GM18867 (cell line): ENCODE measurements at regions not wholly inside any gene's neighbourhood (a gene's known extent, or its start where the extent isn't known, plus 50 kb on each side); places are given as distances from the start of the nearest gene placed in this dataset.
"Not testable (repeated sequence)": the region's sequence is repeated elsewhere in the genome, so short reads cannot be mapped to it uniquely, and the experiment has no call there.

Experiments used
- ATAC-seq: cut with Tn5 transposase; IDR thresholded peaks from one replicate; pipeline ENCODE4 v1.9.1; 2021; ENCODE audit warnings: mild to moderate bottlenecking, moderate library complexity; ENCODE audit not compliant: unreplicated experiment

DNA sequence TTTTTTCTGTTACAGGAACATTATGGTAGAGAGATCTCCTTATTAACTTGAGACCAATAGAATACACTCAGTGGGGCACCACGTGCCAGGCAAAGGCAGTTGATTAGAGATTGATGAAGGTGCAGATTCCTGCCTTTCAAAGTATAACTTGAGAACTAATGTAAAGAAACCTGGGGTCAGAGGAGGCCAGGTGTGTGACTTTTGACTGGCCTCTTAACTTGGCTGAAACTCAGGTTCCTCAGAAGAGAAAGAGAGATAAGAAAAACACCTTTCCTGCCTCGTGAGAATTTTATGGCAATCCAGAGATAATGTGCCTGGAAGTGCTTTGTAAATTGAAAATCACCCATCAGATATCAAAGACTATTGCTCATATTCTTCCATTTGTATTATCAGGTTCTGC, 110.7 kb upstream of the GZMB start:
- no peak for ATAC-seq

DNA sequence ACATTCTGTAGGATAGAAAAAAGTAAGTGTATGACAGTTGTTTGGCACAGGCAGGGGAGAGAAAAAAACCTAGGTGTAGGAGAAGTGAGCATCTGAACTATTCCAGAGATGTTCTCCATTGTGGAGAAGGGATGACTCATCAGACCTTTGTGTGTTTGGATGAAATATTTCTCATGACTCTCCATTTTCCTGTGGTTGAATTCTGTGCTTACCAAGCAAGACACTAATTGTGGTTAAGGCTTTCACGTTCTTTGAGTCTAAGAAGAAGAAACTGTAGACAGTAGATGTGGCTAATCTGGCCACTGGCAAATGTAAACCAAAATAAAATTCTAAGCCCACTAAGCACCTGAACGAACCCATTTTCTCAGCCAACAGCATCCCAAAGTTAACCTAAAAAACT, 107.9 kb upstream of the GZMB start:
- no peak for ATAC-seq

DNA sequence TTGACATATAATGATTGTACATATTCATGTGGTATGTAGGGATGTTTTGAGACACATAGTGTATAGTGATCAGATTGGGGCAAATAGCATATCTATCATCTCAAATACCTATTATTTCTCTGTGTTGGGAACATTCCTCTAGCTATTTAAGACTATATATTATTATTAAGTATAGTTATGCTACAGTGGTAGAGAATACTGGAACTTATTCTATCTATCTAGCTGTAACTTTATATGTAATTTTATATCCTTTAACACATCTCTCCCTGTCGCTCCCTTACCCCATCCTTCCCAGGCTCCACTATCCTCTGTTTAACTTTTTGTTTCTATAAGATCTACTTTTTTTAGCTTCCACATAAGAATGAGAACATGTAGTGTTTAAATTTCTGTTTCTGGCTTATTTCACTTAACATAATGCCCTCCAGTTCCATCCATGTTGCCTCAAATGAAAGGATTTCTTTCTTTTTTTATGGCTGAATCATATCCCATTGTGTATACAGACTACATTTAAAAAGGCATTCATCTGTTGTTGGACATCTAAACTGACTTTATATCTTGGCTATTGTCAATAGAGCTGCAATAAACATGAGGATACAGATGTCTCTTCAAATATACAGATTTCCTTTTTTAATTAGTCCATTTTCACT, 102.1 kb upstream of the GZMB start:
- no peak for ATAC-seq

DNA sequence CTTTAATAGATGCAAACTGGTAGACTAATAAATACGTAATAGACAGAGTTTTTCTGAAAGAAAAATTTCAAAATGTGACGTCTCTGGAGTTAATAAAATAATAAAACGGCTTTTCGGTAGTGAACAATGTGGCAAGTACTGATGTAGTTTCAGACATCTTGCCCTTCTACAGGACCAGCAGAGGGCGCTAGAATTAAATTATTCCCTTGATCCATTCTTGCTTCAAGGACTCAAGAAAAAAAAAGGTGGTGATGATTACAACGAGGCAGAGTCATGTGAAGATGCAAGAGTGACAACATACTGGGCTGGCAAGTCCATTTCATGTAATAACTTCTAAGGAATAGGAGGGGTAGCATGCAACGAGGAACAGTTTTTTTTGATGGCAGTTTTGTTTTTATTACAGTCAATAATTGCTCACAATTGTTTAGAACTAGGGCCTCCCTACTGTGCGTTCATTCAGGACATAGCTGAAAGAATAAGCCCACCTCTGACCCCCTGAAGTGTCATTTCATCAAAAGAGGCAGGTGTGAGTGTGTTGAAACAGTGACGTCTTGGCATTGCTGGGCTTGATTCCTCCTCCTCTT, 101.0 kb upstream of the GZMB start:
- ATAC-seq: peak; percentile 66

DNA sequence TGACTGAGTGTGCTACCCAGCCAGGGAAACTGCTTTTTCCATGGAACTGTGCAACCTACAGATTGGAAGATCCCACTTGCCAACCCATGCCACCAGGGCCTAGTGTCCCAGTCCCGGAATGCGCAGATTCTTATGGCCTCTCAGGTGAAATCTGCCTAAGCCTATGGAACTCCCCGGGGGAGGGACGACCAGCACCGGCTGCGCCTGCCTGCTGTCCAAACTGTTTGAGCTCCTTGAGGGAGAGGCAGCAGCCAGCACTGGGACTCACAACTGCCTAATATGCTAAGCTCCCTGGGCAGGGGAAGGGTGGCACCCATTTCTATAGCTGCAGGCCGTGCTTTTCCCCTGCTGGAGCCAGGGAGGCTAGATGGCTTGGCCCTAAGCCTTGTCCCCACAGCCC, 92.5 kb upstream of the GZMB start:
- no peak for ATAC-seq

DNA sequence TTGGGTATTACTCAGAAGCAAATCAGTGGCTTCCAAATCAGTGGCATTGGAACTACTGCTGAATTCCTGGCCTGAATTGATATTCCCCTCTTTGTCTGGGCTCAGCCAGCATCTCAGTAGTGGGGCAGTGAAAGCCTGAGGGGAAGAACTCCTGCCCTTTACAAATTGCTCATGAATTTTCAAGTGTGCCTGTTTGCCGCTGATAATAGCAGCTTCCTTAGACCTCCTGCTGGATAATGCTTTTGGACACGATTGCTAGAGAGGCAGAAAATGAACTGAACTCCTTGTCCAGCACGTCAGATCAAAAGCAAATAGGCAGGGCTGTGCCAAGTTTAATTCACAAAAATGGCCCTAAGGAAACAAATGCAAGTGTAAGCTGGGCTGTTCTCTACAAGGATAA, 91.3 kb upstream of the GZMB start:
- no peak for ATAC-seq

DNA sequence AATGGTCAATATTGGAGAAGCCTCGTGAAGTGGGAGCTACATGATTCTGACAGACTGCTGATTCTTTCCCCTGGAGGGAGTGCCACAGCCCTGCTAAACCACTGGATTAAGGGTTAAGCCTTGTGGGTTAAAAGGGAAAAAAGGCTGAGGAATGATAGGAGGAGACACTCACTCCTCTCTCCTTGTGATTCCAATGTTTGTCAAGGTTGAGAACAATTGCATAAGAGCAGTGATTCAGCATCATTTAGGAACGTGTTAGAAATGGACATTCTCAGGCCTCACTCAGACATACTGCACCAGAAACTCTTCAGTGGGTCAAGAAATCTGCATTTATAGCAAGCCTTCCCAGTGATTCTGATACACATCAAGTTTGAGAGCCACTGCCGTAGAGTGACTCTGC, 87.8 kb upstream of the GZMB start:
- ATAC-seq: no peak

DNA sequence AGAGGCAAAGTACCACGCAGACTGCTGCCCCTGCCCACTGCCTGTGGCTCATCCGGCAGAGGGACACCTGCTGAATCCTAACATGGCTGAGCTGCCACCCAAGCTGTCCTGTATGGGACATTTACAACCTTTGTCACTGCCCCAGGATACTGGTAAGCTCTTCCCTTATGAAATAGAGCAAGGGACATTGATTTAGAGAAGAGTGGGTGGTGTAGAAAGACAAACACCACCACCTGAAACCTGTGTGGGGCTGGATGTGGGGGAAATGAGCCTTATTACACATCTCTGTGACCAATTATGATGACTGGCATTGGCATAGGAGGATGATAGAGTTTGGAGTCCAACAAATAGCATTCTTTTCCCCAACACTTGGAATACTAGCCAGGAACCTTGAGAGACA, 81.2 kb upstream of the GZMB start:
- ATAC-seq: no peak

DNA sequence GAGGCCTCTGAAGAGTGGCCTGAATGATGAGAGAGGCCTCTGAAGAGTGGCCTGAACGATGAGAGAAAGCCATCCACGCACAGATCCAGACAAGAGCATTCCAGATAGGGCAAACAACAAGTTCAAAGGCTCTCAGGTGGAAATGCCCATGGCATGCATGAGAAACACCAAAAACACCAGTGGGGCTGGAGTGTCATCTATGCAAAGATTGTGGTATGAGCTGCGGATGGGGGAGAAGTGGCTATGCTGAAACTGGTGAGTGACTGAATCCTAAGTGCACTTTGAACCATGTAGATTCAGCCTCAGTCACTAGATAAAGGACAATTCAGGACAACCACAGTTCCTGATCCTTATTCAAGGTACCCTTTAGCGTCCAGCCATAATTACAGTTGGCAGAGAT, 79.4 kb upstream of the GZMB start:
- ATAC-seq: peak; percentile 86

DNA sequence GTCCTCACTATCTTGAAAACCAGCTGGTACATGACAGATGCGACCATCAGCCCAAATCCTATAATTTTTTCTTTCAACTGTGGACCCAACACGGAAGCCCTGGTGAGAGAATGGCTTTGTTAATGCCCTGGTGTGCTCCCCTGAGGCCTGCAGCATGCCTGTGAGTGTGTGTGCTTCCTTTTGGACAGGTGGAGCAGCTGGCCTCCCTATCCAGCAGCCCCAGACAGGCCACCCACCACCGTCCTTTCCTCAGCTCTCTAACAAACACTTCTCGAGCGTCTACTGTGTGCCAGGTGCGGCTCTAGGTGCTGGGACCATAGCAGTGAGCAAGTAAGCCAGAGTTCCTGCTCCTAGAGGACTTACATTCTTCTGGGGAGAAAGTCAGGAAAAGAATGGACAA, 78.9 kb upstream of the GZMB start:
- no peak for ATAC-seq

DNA sequence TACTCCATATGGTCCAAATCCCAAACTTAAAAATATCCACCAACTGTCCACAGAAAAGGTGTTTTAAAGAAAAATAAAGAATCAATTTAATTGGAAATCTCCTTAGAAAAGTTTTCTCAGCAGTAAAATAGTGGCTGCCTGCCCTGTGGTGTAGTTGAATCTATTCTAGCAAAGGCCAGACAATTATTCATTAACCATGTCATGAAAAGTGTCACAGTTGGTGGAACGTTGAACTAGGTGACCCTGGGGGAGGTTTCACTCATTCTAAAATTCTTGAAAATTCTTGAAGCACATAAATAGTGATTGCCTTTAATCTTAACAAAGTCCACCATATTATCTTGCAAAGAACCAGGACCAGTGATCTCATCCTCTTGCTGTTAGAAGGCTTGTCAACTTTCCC, 78.4 kb upstream of the GZMB start:
- ATAC-seq: no peak

DNA sequence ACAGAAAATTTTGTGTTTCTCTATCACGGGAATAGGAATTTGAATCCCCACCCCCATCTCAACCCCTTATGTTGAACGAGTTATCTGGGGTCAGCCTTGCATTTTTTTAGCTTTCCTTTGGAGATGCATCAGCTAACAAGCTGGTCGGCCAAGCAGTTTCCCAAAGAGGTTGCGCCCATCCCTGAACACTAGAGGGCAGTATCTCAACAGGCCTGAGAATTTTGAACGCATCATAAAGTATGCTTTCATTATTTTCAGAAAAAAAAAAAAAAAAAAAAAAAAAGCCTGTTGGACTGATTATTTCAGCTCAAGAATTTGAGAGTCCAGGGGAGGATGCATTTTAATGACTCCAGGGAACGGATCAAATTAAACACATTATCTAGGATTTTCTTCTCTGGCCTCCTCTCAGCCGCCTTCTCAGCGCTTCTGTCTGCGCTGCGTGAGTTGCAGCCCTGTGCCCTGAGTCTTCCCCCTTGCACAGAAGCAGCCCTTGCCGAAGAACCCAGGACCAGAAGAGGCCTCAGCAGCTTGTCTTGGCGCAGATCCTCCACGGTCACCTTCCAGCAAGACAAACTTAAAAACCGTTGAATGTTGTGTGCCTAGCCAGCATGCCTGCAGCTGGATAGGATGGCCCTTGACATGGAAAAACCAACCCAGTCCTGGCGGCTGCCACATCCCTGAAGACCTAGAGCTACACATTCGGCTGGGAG, 76.6 kb upstream of the GZMB start:
- ATAC-seq: peak; percentile 35

DNA sequence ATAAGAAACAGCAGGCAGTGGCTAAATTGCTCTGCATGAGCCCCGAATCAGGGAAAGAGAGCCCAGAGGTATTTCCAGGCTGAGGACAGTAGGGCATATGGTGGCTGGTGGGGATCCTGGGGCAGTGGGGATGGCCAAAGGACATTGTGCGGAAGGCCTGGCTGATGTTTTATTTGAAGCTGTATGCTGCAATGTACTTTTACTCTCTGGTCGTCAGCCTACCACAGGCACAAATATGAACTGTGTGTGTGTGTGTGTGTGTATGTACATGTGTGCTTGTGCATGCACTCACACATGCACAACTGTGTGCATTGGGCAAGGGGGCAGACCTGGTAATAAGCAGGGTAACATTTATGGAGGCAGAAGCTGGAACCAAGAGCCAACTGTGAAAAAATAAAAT, 74.7 kb upstream of the GZMB start:
- ATAC-seq: no peak

DNA sequence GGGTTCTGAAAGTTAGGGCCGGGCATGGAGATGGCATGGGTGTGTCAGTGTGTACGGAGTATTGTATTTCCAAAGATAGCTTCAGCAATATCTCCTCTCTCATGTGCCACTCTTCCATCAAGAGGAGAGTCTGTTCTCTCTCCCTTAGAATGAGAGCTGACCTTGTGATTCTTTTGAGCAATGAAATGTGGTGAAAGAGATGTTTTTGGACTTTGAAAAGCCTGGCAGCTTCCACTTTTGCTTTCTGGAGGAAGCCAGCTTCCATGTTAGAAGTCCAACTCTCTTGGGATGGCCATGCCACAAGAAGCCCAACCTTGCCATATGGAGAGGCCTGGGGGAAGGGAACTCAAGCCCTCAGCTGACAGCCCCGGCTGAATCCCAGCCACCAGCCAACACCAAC, 72.4 kb upstream of the GZMB start:
- ATAC-seq: no peak

DNA sequence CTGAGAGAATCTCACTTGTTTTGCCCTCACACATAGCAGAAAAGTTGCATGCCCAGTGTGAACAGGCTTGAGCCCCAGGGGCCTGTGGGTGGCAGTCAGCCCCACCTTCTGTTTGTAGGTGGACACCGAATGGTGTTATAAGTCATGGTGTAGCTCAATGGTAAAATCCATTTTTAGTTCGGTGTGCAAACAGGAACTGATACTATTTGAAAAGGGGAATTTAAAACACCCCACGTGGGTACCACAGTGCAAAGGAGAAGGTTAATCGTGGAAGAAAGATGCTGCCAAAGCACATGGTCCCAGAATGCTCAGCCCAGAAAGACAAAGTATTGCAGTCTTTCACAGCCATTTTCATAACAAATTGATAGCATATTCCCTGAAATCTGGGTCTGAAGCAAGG, 71.8 kb upstream of the GZMB start:
- ATAC-seq: peak; percentile 96

DNA sequence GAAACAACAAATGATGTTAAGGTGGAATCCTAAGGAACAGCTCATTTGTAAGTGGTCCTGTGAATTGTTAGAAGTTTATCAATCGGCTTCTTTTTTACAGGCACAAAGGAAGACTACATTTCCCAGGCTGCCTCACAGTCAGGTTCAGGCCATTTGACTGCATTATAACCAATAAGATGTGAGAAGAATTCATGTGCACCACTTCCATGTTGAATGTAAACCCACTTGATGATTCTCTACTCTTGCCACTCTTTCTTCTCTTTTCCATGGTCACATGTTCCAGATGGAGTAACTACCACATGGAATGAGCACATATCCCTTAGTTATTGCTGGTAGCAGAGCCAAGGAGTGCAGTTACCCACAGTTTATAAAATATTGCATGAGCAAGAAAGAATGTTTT, 67.1 kb upstream of the GZMB start:
- ATAC-seq: no peak

DNA sequence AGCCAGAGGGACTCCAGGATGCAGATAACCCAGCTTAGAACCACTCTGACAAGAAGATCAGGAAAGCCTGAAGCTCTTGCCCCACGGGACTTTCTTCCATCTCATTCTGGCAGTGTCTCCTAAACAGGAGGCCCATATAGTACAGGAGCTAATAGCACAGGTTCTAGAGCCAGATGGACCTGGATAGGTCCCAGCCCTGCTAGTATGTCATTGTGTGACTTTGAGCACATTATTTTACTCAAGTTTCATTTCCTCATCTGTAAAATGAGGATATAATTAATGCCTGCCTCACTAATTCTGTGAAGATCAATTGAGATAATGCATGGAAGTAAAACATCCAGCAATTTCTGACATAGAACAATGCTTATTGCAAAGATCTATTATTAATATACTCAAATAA, 66.5 kb upstream of the GZMB start:
- ATAC-seq: no peak

DNA sequence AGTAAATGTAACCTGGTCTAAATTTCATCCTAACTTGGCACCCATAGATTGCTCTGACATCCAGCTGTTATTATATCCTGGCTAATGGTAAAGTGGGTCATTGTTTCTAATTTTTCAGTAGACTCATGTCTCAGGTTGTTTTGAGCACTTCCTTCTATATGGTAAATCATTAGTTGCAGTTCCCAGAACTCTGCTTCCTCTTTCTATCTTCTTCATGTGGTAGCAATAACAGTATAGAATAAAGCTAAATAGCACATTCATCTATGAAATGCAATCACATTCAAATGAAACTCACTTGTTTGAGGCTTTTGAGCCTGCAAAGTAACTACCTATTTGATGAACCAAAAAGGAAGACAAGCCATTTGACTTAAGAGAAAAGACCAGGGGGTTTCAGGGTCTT, 65.1 kb upstream of the GZMB start:
- peak; percentile 54 for ATAC-seq

DNA sequence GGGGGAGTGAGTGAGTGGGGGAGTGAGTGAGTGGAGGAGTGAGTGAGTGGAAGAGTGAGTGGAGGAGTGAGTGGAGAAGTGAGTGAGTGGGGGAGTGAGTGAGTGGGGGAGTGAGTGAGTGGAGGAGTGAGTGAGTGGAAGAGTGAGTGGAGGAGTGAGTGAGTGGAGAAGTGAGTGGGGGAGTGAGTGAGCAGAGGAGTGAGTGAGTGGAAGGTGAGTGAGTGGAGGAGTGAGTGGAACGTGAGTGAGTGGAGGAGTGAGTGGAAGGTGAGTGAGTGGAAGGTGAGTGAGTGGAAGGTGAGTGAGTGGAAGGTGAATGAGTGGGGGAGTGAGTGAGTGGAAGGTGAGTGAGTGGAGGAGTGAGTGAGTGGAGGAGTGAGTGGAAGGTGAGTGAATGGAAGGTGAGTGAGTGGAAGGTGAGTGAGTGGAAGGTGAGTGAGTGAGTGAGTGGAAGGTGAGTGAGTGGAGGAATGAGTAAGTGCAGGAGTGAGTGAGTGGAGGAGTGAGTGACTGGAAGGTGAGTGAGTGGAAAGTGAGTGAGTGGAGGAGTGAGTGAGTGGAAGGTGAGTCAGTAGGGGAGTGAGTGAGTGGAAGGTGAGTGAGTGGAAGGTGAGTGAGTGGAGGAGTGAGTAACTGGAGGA, 62.4 kb upstream of the GZMB start:
- not testable (repeated sequence) for ATAC-seq

DNA sequence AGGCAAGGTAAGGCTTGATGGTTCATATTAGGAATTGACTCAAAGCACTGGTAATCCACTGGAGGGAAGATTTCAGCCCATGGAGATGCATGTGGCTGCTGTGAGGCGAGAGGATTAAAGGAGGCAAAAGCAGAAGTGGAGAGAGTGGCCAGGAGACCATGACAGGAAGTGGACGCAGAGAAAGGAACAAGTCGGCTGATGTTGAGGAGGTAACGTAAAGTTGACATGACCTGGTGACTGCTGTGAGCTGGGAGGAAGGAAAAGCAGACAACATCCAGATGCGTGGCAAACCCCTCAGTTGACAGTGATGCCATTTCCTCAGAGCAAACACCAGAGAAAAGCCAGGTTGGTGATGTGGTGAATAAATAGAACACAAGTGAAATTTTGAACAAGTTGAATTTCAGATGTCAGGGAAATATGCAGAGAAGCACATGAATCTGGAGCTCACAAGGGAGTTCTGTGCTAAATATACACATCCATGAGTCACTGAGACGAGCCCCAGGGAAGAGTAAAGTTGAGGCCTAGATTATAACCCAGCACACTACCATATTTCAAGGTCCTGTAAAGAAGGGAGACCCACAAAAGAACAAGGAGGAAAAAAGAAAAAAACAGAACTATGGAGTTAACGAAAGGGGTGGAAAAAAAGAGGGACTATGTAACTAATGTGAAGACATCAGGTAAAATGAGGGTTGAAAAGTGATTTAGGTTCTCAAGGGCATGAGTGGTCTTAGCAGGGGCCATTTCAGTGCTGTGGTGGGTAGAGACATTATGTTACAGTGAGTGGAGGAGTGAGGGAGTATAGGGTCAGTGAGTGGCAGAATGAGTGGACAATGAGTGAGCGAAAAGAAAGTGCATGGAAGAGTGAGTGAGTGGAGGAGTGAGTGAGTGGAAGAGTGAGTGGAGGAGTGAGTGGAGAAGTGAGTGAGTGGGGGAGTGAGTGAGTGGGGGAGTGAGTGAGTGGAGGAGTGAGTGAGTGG, 61.6 kb upstream of the GZMB start:
- ATAC-seq: peak; percentile 36

DNA sequence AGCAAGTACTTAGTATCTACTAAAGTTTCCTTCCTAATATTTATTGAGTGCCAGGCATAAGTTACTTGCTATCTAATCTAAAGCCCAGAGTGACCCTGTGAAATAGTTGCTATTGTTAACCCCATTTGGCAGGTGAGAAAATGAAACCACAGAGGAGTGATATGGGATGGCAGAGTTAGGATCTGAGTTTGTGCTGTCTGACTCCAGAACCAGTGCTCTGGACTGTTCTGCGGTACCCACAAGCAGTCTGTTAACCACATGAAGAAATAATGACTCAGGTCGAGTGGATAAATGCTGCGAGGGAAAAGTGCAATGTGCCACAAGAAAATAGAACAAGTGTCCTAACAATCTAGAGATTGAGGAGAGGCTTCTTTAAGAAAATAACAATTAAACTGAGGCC, 60.7 kb upstream of the GZMB start:
- no peak for ATAC-seq
